Left lung (tissue), 4 donors: ENCODE measurements at regions not wholly inside any gene's neighbourhood (a gene's known extent, or its start where the extent isn't known, plus 50 kb on each side); places are given as distances from the start of the nearest gene placed in this dataset.

ENCODE experiments used
- ATAC-seq: fragments of 200-7000 bp; cut with Tn5 transposase; one replicate; pipeline ENCODE4 v1.9.1; 2020; ENCODE audit warnings: moderate library complexity
- DNase-seq, 4 donors: peaks; one replicate each; pipeline ENCODE4 v3.0.0-alpha.2; 2013 to 2020
- H3K27ac ChIP-seq, 2 donors: fragments of 200-600 bp; sonication (generic) in 1 of 2; one replicate each; pipeline versions ENCODE4 v1.5.0 to v1.8.0; 2020 to 2021
- H3K27me3 ChIP-seq, 2 donors: fragments of 200-600 bp; sonication (generic) in 1 of 2; one replicate each; pipeline versions ENCODE4 v1.5.0 to v1.8.0; 2020 to 2021
- H3K36me3 ChIP-seq, 2 donors: fragments of 200-600 bp; sonication (generic) in 1 of 2; one replicate each; pipeline versions ENCODE4 v1.5.0 to v1.8.0; 2020 to 2021
- H3K4me1 ChIP-seq, 2 donors: fragments of 200-600 bp; one replicate each; pipeline ENCODE4 v1.8.0; 2021
- H3K4me3 ChIP-seq, 2 donors: fragments of 200-600 bp; sonication (generic) in 1 of 2; one replicate each; pipeline versions ENCODE4 v1.5.0 to v1.8.0; 2020 to 2021; ENCODE audit warnings: mild to moderate bottlenecking in 1 of 2
- H3K9me3 ChIP-seq, 2 donors: fragments of 200-600 bp; sonication (generic) in 1 of 2; one replicate each; pipeline versions ENCODE4 v1.5.0 to v1.8.0; 2020 to 2021
- CTCF ChIP-seq, 2 donors: fragments of 200-600 bp; sonication (generic) in 1 of 2; IDR thresholded peaks; one replicate each; pipeline versions ENCODE4 v1.5.0 to v1.8.0; 2021; ENCODE audit warnings: antibody characterized with exemption in 2 of 2
- intact Hi-C, 2 donors: fragments of 100-400 bp; cut with DNase I; formaldehyde crosslinking; loops; one replicate each; pipeline versions ENCODE4 v1.11.2 to v1.14.2; 2022
- donor health status: DM: no; HTN: yes; CAD: no.
- donor health status: DM: no; HTN: no; CAD: no.

- Histone ChIP-seq H3K4me1 (no peaks in the 10 kb centered on the region), H3K4me3 (no peak overlapping the region), H3K27ac (no peak overlapping the region), H3K36me3 (no peaks in the 10 kb centered on the region), H3K9me3 (no peaks in the 10 kb centered on the region), H3K27me3 (no peaks in the 10 kb centered on the region)
- intact Hi-C loops = no loop called here
- DNase-seq (no peak), ATAC-seq (no peak)
- no peak for TF ChIP-seq CTCF (IDR thresholded peaks at IDR 0.05)
These were observed 302.4 kb upstream of the KLF4 start for GRCh38 chr9:107792006-107792405.

GRCh38 chr9:107789001-107789700, 299.6 kb upstream of the KLF4 start:
- Histone ChIP-seq H3K9me3 (no peaks in the 10 kb centered on the region), H3K36me3 (no peaks in the 10 kb centered on the region), H3K4me1 (peaks cover 0 to 7% of the 10 kb centered on the region in 2 donors), H3K27ac (no peak overlapping the region), H3K27me3 (no peaks in the 10 kb centered on the region), H3K4me3 (no peak overlapping the region)
- no peak for ATAC-seq
- no peak for DNase-seq
- intact Hi-C loops = no loop called here
- TF ChIP-seq CTCF (IDR thresholded peaks at IDR 0.05) = no peak

- H3K4me1 ChIP-seq = peaks cover 0 to 21% of the 10 kb centered on the region in 2 donors
- intact Hi-C loops = no loop called here
- H3K4me3 ChIP-seq = no peak overlapping the region
- no peak overlapping the region for H3K27ac ChIP-seq
- H3K9me3 ChIP-seq = no peaks in the 10 kb centered on the region
- ATAC-seq = no peak
- TF ChIP-seq CTCF (IDR thresholded peaks at IDR 0.05) = no peak
- H3K36me3 ChIP-seq = no peaks in the 10 kb centered on the region
- DNase-seq = no peak
- no peaks in the 10 kb centered on the region for H3K27me3 ChIP-seq
These were observed 297.0 kb upstream of the KLF4 start for GRCh38 chr9:107786561-107786960.

GRCh38 chr9:107784235-107784958, 294.8 kb upstream of the KLF4 start:
- TF ChIP-seq CTCF (IDR thresholded peaks at IDR 0.05) = no peak
- Histone ChIP-seq H3K27ac (no peak overlapping the region), H3K36me3 (no peaks in the 10 kb centered on the region), H3K4me1 (peaks cover 0 to 26% of the 10 kb centered on the region in 2 donors), H3K4me3 (no peak overlapping the region), H3K9me3 (no peaks in the 10 kb centered on the region), H3K27me3 (no peaks in the 10 kb centered on the region)
- DNase-seq (no peak), ATAC-seq (peak; percentile 47)
- intact Hi-C loops = no loop called here

GRCh38 chr9:107782789-107783188, 293.2 kb upstream of the KLF4 start:
- intact Hi-C loops = no loop called here
- ATAC-seq = no peak
- Histone ChIP-seq H3K9me3 (no peaks in the 10 kb centered on the region), H3K27ac (no peak overlapping the region), H3K4me3 (no peak overlapping the region), H3K27me3 (no peaks in the 10 kb centered on the region), H3K4me1 (peaks cover 0 to 26% of the 10 kb centered on the region in 2 donors), H3K36me3 (no peaks in the 10 kb centered on the region)
- no peak for TF ChIP-seq CTCF (IDR thresholded peaks at IDR 0.05)
- DNase-seq = no peak
